Calu3 (cell line): ENCODE measurements at regions not wholly inside any gene's neighbourhood (a gene's known extent, or its start where the extent isn't known, plus 50 kb on each side); places are given as distances from the start of the nearest gene placed in this dataset.

Experiments used
- BruUV-seq: library from RNA; stranded (reverse); fragments of 400-500 nt; replicated peaks from 2 replicates; lab custom pipeline; 2021; lab: Mats Ljungman, UMichigan
- CTCF ChIA-PET: fragments of 300-600 bp; sonication (Branson Sonifier 250); formaldehyde crosslinking; loops from one replicate; lab custom pipeline; 2022; ENCODE audit warnings: antibody characterized with exemption; lab: Charles Lee
- DNase-seq: peaks from one replicate; pipeline ENCODE4 v3.0.0; 2022
- H3K27ac Mint-ChIP-seq: one replicate; pipeline ENCODE4 v1.8.0; 2022; ENCODE audit warnings: mixed read lengths; ENCODE audit not compliant: unreplicated experiment
- H3K27me3 Mint-ChIP-seq: one replicate; pipeline ENCODE4 v1.8.0; 2022; ENCODE audit warnings: mixed read lengths; ENCODE audit not compliant: unreplicated experiment
- H3K36me3 Mint-ChIP-seq: one replicate; pipeline ENCODE4 v1.8.0; 2022; ENCODE audit warnings: mild to moderate bottlenecking, moderate library complexity, mixed read lengths; ENCODE audit not compliant: insufficient read depth, unreplicated experiment
- H3K4me1 Mint-ChIP-seq: one replicate; pipeline ENCODE4 v1.8.0; 2022; ENCODE audit warnings: mild to moderate bottlenecking, low read depth, mixed read lengths; ENCODE audit not compliant: unreplicated experiment
- H3K4me3 Mint-ChIP-seq: one replicate; pipeline ENCODE4 v1.8.0; 2022; ENCODE audit warnings: mild to moderate bottlenecking, low read depth, moderate library complexity, mixed read lengths; ENCODE audit not compliant: unreplicated experiment
- H3K9me3 Mint-ChIP-seq: one replicate; pipeline ENCODE4 v1.8.0; 2022; ENCODE audit warnings: low read depth, mixed read lengths; ENCODE audit not compliant: unreplicated experiment
- intact Hi-C: fragments of 100-400 bp; cut with micrococcal nuclease; formaldehyde crosslinking; loops from one replicate; pipeline ENCODE4 v1.10.0; 2022; ENCODE audit not compliant: unreplicated experiment
- TF ChIP-seq, protein P1 (sequence below): fragments of 200-600 bp; IDR thresholded peaks from one replicate; pipeline ENCODE4 v1.8.0; 2022; ENCODE audit warnings: antibody characterized with exemption; ENCODE audit not compliant: unreplicated experiment

DNA sequence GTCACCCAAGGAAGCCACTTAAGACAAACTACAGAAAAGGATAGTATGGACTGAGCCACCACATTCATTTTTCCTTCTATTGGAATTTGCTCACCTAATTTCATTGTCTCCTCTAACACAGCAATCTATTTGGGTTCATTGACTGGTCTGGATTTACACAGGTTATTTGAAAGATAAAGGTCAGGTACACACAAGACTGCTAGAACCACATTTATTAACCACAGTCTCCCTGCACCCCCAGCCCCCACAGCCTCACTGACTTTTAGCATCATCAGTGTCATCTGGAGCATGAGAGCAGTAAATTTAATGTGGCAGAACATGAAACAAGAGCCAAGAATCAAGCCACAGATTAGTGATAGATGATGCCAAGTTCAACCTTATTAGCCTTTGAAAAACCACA, 226.9 kb upstream of the GYPC start:
- TF ChIP-seq, protein P1, sequence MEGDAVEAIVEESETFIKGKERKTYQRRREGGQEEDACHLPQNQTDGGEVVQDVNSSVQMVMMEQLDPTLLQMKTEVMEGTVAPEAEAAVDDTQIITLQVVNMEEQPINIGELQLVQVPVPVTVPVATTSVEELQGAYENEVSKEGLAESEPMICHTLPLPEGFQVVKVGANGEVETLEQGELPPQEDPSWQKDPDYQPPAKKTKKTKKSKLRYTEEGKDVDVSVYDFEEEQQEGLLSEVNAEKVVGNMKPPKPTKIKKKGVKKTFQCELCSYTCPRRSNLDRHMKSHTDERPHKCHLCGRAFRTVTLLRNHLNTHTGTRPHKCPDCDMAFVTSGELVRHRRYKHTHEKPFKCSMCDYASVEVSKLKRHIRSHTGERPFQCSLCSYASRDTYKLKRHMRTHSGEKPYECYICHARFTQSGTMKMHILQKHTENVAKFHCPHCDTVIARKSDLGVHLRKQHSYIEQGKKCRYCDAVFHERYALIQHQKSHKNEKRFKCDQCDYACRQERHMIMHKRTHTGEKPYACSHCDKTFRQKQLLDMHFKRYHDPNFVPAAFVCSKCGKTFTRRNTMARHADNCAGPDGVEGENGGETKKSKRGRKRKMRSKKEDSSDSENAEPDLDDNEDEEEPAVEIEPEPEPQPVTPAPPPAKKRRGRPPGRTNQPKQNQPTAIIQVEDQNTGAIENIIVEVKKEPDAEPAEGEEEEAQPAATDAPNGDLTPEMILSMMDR = no peak
- CTCF ChIA-PET = no interaction called here

DNA sequence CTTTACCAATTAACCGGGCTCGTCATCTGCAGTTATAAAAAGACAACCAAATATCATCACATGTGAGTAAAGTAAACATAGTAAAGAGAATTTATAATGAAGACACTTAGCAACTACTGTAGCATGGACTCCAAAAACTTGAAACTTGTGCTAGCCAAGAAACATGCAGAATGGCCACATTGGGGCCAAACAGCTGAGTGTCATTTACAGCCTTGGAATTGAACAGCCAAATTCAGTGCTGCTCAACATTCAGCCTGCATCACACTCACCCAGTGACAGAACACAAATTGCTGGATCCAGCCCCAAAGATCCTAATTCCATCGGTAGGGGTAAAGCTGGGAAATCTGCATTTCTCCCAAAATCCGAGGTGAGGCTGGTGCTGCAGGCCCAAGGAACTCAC, 224.8 kb upstream of the GYPC start:
- Mint-ChIP-seq H3K4me3 (no peak overlapping the region), H3K36me3 (no peaks in the 10 kb centered on the region), H3K4me1 (no peaks in the 10 kb centered on the region), H3K27me3 (no peaks in the 10 kb centered on the region), H3K27ac (no peak overlapping the region), H3K9me3 (peaks cover 31% of the 10 kb centered on the region)
- CTCF ChIA-PET = no interaction called here
- intact Hi-C loops = no loop called here
- no TSS peak for BruUV-seq
- TF ChIP-seq, protein P1 = no peak
- DNase-seq = no peak

More for the DNA sequence above, 226.9 kb upstream of the GYPC start:
- no TSS peak for BruUV-seq
- Mint-ChIP-seq H3K36me3 (no peaks in the 10 kb centered on the region), H3K4me3 (no peak overlapping the region), H3K27me3 (no peaks in the 10 kb centered on the region), H3K27ac (no peak overlapping the region), H3K9me3 (peaks cover 22% of the 10 kb centered on the region), H3K4me1 (no peaks in the 10 kb centered on the region)
- no peak for DNase-seq
- intact Hi-C loops = no loop called here

GRCh38 chr2:126436411-126436810, 219.5 kb upstream of the GYPC start:
- intact Hi-C loops = no loop called here
- Mint-ChIP-seq H3K9me3 (peaks cover 22% of the 10 kb centered on the region), H3K27ac (no peak overlapping the region), H3K36me3 (no peaks in the 10 kb centered on the region), H3K27me3 (no peaks in the 10 kb centered on the region), H3K4me1 (no peaks in the 10 kb centered on the region), H3K4me3 (no peak overlapping the region)
- CTCF ChIA-PET = no interaction called here
- BruUV-seq = no TSS peak
- TF ChIP-seq, protein P1 = no peak
- DNase-seq = no peak

DNA sequence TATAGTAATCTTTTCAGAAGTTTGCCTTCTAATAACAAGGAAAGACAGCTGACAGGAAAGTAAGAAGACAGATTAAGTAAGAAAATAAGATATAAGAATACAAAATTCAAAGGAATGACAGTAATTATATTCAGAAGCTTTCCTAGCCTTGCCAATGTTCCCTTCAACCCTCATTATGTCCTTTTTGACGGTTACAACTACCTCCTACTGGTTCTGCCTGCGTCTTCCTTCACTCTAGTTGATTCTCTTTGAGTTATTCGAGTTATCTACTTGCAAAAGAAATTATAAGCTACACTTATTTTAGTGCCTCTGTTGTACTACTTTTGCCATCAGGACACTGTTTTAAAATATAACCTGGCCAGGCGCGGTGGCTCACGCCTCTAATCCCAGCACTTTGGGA, 218.9 kb upstream of the GYPC start:
- Mint-ChIP-seq H3K27ac (no peak overlapping the region), H3K4me1 (no peaks in the 10 kb centered on the region), H3K27me3 (no peaks in the 10 kb centered on the region), H3K9me3 (peaks cover 22% of the 10 kb centered on the region), H3K36me3 (no peaks in the 10 kb centered on the region), H3K4me3 (no peak overlapping the region)
- no peak for DNase-seq
- TF ChIP-seq, protein P1 = no peak
- intact Hi-C loops = no loop called here
- CTCF ChIA-PET = no interaction called here
- BruUV-seq = no TSS peak
